ENCODE measurements at regions not wholly inside any gene's neighbourhood (a gene's known extent, or its start where the extent isn't known, plus 50 kb on each side); places are given as distances from the start of the nearest gene placed in this dataset.
"Not testable (repeated sequence)": the region's sequence is repeated elsewhere in the genome, so short reads cannot be mapped to it uniquely, and the experiment has no call there.

DNA sequence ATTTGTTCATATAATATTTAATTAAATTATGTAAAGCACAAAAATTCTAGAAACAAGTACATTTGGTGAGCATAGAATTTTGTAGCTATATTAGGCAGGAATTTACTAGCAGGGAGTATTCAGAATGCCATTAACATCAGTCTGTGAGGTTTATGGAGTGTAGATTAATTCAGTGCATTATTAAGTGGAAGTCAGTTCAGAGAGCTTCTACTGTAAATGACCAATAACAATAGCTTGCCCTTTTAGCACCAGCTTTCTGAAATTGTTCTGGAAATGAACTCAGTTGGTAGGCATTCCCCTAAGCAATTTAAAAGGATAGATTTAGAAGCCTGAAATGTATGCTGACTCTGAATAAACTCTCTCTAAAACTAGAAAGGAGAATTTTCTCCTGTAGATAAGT, 208.2 kb upstream of the CNTNAP5 start:
- H3K4me3 ChIP-seq (ENCODE audit: low read length) = no peak overlapping the region

DNA sequence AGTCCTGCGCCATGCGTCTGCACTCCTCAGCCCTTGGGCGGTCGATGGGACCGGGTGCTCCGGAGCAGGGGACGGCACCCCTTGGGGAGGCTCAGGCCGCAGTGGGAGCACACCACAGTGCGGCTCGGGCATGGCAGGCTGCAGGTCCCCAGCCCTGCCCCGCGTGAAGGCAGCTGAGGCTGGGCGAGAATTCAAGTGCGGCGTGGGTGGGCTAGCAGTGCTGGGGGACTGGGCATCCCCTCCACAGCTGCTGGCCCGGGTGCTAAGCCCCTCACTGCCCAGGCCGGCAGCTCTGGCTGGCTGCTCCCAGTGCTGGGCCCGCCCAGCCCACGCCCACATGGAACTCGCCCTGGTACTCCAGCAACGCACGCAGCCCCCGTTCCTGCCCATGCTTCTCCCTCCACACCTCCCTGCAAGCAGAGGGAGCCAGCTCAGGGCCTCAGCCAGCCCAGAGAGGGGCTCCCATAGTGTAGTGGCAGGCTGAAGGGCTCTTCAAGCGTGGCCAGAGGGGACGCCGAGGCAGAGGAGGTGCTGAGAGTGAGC, 198.3 kb upstream of the CNTNAP5 start:
- no peak overlapping the region for H2AFZ ChIP-seq (ENCODE audit: low read length)
- no peaks in the 10 kb centered on the region for H3K9me3 ChIP-seq (ENCODE audit: low read length)
- H3K4me1 ChIP-seq (ENCODE audit: low read length) = no peaks in the 10 kb centered on the region

More for the DNA sequence above, 208.2 kb upstream of the CNTNAP5 start:
- no peak overlapping the region for H3K4me2 ChIP-seq (ENCODE audit: low read depth, low read length, poor library complexity, severe bottlenecking)
- H3K36me3 ChIP-seq (ENCODE audit: insufficient read depth, low read length) = no peaks in the 10 kb centered on the region
- H3K9ac ChIP-seq (ENCODE audit: low read length) = no peak overlapping the region
- no peak overlapping the region for H2AFZ ChIP-seq (ENCODE audit: low read length)
- H3K79me2 ChIP-seq (ENCODE audit: low read length) = no peaks in the 10 kb centered on the region
- no peaks in the 10 kb centered on the region for H3K9me3 ChIP-seq (ENCODE audit: low read length)
- DNase-seq = no peak
- H3K9me2 ChIP-seq (replicated peaks; ENCODE audit: insufficient read depth, low read length) = no peaks in the 10 kb centered on the region
- H3K27ac ChIP-seq (ENCODE audit: low read length) = no peak overlapping the region
- no peaks in the 10 kb centered on the region for H3K4me1 ChIP-seq (ENCODE audit: low read length)
- H4K20me1 ChIP-seq (ENCODE audit: insufficient read depth, low read depth, low read length) = no peaks in the 10 kb centered on the region
- no peaks in the 10 kb centered on the region for H3K27me3 ChIP-seq (ENCODE audit: low read length)

DNA sequence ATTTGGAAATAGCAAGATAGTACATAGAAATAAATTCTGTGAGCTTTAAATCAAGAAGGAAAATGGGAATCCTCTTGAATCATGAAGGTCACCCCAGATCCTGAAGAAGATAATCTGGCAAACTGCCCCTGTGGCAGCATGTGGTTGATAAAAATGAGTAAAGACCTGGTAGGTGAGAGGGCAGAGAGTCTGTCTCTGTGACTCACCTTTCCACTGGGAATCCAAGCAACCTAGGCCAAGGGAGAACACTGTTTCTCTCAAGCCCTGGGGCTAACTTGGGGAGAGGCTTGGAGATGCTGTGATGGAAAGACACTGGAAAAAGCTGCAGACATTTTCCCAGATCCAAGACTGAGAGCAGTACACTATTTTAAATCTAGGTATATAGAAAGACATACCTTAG, 185.8 kb upstream of the CNTNAP5 start:
- H3K9me3 ChIP-seq (ENCODE audit: low read length) = peaks cover 6% of the 10 kb centered on the region; the same call in 1 of the 2 replicates
- H3K27me3 ChIP-seq (ENCODE audit: low read length) = no peaks in the 10 kb centered on the region
- DNase-seq = no peak
- no peak overlapping the region for H3K4me3 ChIP-seq (ENCODE audit: low read length)
- H3K79me2 ChIP-seq (ENCODE audit: low read length) = no peaks in the 10 kb centered on the region
- H3K27ac ChIP-seq (ENCODE audit: low read length) = no peak overlapping the region
- no peak overlapping the region for H3K9ac ChIP-seq (ENCODE audit: low read length)
- H3K36me3 ChIP-seq (ENCODE audit: insufficient read depth, low read length) = no peaks in the 10 kb centered on the region
- no peak overlapping the region for H2AFZ ChIP-seq (ENCODE audit: low read length)
- no peaks in the 10 kb centered on the region for H3K4me1 ChIP-seq (ENCODE audit: low read length)
- no peak overlapping the region for H3K4me2 ChIP-seq (ENCODE audit: low read depth, low read length, poor library complexity, severe bottlenecking)
- no peaks in the 10 kb centered on the region for H4K20me1 ChIP-seq (ENCODE audit: insufficient read depth, low read depth, low read length)
- 0 out of 2 replicates have a peak, but pooled peaks cover 4% of the 10 kb centered on the region for H3K9me2 ChIP-seq (replicated peaks; ENCODE audit: insufficient read depth, low read length)

More for the DNA sequence above, 198.3 kb upstream of the CNTNAP5 start:
- DNase-seq = no peak
- H3K9me2 ChIP-seq (replicated peaks; ENCODE audit: insufficient read depth, low read length) = no peaks in the 10 kb centered on the region
- H3K36me3 ChIP-seq (ENCODE audit: insufficient read depth, low read length) = no peaks in the 10 kb centered on the region
- no peak overlapping the region for H3K4me3 ChIP-seq (ENCODE audit: low read length)
- H3K4me2 ChIP-seq (ENCODE audit: low read depth, low read length, poor library complexity, severe bottlenecking) = no peak overlapping the region
- no peaks in the 10 kb centered on the region for H3K27me3 ChIP-seq (ENCODE audit: low read length)
- H3K27ac ChIP-seq (ENCODE audit: low read length) = no peak overlapping the region
- no peaks in the 10 kb centered on the region for H4K20me1 ChIP-seq (ENCODE audit: insufficient read depth, low read depth, low read length)
- no peak overlapping the region for H3K9ac ChIP-seq (ENCODE audit: low read length)
- H3K79me2 ChIP-seq (ENCODE audit: low read length) = no peaks in the 10 kb centered on the region

DNA sequence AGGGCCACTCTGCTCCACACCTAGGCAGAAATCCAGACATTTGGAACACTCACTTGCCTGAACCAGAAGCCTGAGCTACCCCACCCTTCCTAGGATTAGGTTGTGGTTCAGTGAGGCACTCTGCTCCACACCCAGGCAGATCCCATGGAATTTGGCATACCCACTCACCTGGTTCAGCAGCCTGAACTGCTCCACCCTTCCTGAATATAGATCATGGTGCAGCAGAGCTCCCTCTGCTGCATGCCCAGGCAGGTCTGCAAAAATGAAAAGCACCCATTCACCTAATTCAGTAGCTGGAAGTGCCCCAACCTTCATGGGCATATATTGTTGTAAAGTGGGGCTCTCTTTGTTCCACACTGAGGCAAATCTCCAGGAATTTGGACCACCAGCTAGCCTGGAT, 185.1 kb upstream of the CNTNAP5 start:
- H3K79me2 ChIP-seq (ENCODE audit: low read length) = no peaks in the 10 kb centered on the region
- no peak overlapping the region for H3K4me2 ChIP-seq (ENCODE audit: low read depth, low read length, poor library complexity, severe bottlenecking)
- no peak overlapping the region for H3K9ac ChIP-seq (ENCODE audit: low read length)
- H2AFZ ChIP-seq (ENCODE audit: low read length) = no peak overlapping the region
- H3K9me2 ChIP-seq (replicated peaks; ENCODE audit: insufficient read depth, low read length) = 0 out of 2 replicates have a peak, but pooled peaks cover 4% of the 10 kb centered on the region
- peaks cover 6% of the 10 kb centered on the region; the same call in 1 of the 2 replicates for H3K9me3 ChIP-seq (ENCODE audit: low read length)
- H3K27ac ChIP-seq (ENCODE audit: low read length) = no peak overlapping the region
- H3K36me3 ChIP-seq (ENCODE audit: insufficient read depth, low read length) = no peaks in the 10 kb centered on the region
- no peaks in the 10 kb centered on the region for H3K4me1 ChIP-seq (ENCODE audit: low read length)
- no peaks in the 10 kb centered on the region for H4K20me1 ChIP-seq (ENCODE audit: insufficient read depth, low read depth, low read length)
- no peak overlapping the region for H3K4me3 ChIP-seq (ENCODE audit: low read length)
- no peak for DNase-seq
- no peaks in the 10 kb centered on the region for H3K27me3 ChIP-seq (ENCODE audit: low read length)

DNA sequence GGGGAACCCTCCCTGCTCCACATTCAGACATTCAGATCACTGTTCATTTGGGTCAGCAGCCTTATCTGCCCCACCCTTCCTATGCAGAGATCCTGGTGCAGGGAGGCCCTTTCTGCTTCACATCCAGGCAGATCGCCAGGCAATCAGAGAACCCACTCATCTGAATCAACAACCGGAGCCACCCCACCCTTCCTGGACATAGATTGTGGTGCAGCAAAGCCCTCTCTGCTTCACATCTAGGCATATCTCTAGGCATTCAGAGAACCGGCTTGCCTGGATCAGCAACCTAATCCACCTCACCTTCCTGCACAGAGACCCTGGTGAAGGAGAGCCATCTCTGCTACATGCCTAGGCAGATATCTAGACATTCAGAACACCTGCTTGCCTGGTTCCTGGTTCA, 184.5 kb upstream of the CNTNAP5 start:
- Histone ChIP-seq H3K27me3 (ENCODE audit: low read length) (no peaks in the 10 kb centered on the region), H3K4me3 (ENCODE audit: low read length) (no peak overlapping the region), H4K20me1 (ENCODE audit: insufficient read depth, low read depth, low read length) (no peaks in the 10 kb centered on the region), H3K4me2 (ENCODE audit: low read depth, low read length, poor library complexity, severe bottlenecking) (no peak overlapping the region), H3K9me2 (replicated peaks; ENCODE audit: insufficient read depth, low read length) (0 out of 2 replicates have a peak, but pooled peaks cover 4% of the 10 kb centered on the region), H3K4me1 (ENCODE audit: low read length) (no peaks in the 10 kb centered on the region), H2AFZ (ENCODE audit: low read length) (no peak overlapping the region), H3K27ac (ENCODE audit: low read length) (no peak overlapping the region), H3K9me3 (ENCODE audit: low read length) (peaks cover 6% of the 10 kb centered on the region; the same call in 1 of the 2 replicates), H3K9ac (ENCODE audit: low read length) (no peak overlapping the region), H3K36me3 (ENCODE audit: insufficient read depth, low read length) (no peaks in the 10 kb centered on the region), H3K79me2 (ENCODE audit: low read length) (no peaks in the 10 kb centered on the region)
- DNase-seq = no peak

DNA sequence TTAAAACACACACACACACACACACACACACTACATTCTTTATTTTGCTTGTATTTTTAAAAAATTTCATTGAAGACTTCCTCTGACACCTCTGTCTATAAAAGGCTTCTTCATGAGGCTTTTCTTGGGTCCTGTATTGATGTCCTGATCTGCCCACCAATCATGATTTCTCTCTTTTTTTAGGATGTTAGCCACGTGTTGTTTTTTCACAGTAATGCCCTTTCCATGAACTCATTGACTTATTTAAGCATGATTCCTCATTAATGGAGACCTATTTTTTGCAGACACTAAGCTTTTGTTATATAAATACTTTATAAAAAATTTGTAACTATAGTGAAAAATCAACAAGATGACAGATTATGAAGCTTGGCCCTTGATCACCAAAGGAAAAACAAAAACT, 173.8 kb upstream of the CNTNAP5 start:
- no peaks in the 10 kb centered on the region for H3K79me2 ChIP-seq (ENCODE audit: low read length)
- no peak for DNase-seq
- H3K4me2 ChIP-seq (ENCODE audit: low read depth, low read length, poor library complexity, severe bottlenecking) = no peak overlapping the region
- H3K9me2 ChIP-seq (replicated peaks; ENCODE audit: insufficient read depth, low read length) = no peaks in the 10 kb centered on the region
- H3K4me1 ChIP-seq (ENCODE audit: low read length) = no peaks in the 10 kb centered on the region
- H3K36me3 ChIP-seq (ENCODE audit: insufficient read depth, low read length) = no peaks in the 10 kb centered on the region
- H4K20me1 ChIP-seq (ENCODE audit: insufficient read depth, low read depth, low read length) = no peaks in the 10 kb centered on the region
- no peaks in the 10 kb centered on the region for H3K9me3 ChIP-seq (ENCODE audit: low read length)
- H3K27me3 ChIP-seq (ENCODE audit: low read length) = no peaks in the 10 kb centered on the region
- H3K27ac ChIP-seq (ENCODE audit: low read length) = no peak overlapping the region
- no peak overlapping the region for H2AFZ ChIP-seq (ENCODE audit: low read length)
- no peak overlapping the region for H3K9ac ChIP-seq (ENCODE audit: low read length)
- H3K4me3 ChIP-seq (ENCODE audit: low read length) = no peak overlapping the region

DNA sequence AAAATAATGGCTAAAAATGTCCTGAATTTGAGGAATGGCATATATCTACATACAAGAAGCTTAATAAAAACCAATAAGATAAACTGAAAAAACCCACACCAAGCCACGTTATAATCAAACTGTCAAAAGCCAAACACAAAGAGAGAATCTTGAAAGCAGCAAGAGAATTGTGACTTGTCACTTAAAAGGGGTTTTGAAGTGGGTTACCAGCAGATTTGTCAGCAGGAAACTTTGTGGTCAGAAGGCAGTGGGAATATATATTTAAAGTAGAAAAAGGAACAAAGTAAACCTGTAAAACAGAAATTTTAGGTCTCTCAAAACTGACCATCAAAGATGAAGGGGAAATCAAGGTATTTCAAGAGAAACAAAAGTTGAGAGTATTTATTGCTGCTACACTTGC, 171.9 kb upstream of the CNTNAP5 start:
- Histone ChIP-seq H3K9me2 (replicated peaks; ENCODE audit: insufficient read depth, low read length) (no peaks in the 10 kb centered on the region), H3K79me2 (ENCODE audit: low read length) (no peaks in the 10 kb centered on the region), H3K9me3 (ENCODE audit: low read length) (no peaks in the 10 kb centered on the region), H3K27me3 (ENCODE audit: low read length) (no peaks in the 10 kb centered on the region), H3K36me3 (ENCODE audit: insufficient read depth, low read length) (no peaks in the 10 kb centered on the region), H3K4me2 (ENCODE audit: low read depth, low read length, poor library complexity, severe bottlenecking) (no peak overlapping the region), H3K27ac (ENCODE audit: low read length) (no peak overlapping the region), H3K9ac (ENCODE audit: low read length) (no peak overlapping the region), H2AFZ (ENCODE audit: low read length) (no peak overlapping the region), H4K20me1 (ENCODE audit: insufficient read depth, low read depth, low read length) (no peaks in the 10 kb centered on the region), H3K4me1 (ENCODE audit: low read length) (no peaks in the 10 kb centered on the region), H3K4me3 (ENCODE audit: low read length) (no peak overlapping the region)
- no peak for DNase-seq

DNA sequence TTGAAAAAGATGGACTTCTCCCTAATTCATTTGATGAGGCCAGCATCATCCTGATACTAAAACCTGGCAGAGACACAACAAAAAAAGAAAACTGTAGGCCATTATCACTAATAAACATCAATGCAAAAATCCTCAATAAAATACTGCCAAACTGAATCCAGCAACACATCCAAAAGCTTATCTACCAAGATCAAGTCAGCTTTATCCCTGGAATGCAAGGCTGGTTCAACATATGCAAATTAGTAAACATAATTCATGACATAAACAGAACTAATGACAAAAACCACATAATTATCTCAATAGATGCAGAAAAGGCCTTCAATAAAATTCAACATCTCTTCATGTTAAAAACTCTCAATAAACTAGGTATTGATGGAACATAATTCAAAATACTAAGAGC, 166.1 kb upstream of the CNTNAP5 start:
- not testable (repeated sequence) for H3K9me2 ChIP-seq (replicated peaks; ENCODE audit: insufficient read depth, low read length); H3K27me3 ChIP-seq (ENCODE audit: low read length); H3K4me1 ChIP-seq (ENCODE audit: low read length); H3K4me3 ChIP-seq (ENCODE audit: low read length); H2AFZ ChIP-seq (ENCODE audit: low read length); H3K79me2 ChIP-seq (ENCODE audit: low read length); DNase-seq; H3K9me3 ChIP-seq (ENCODE audit: low read length); H3K4me2 ChIP-seq (ENCODE audit: low read depth, low read length, poor library complexity, severe bottlenecking); H3K27ac ChIP-seq (ENCODE audit: low read length); H4K20me1 ChIP-seq (ENCODE audit: insufficient read depth, low read depth, low read length); H3K9ac ChIP-seq (ENCODE audit: low read length); H3K36me3 ChIP-seq (ENCODE audit: insufficient read depth, low read length)

DNA sequence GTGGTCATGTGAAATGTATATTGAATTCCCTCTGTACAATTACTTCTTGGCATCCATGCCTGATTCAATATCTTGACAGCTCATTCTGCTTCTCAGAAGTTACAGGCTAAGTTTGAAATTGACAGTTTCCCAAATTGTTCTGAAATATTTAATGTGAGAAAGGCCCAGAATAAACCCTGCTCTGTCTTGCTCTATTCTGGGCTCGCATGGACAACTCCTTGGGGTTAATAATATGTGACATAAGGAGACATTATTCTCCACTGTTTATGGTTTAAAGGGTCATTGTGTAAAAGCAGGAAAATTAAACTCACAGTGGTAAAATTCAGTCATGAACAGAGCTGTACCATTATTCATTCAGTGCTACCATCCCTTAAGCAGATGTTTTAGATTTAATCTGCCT, 160.7 kb upstream of the CNTNAP5 start:
- Histone ChIP-seq H3K27ac (ENCODE audit: low read length) (no peak overlapping the region), H3K27me3 (ENCODE audit: low read length) (no peaks in the 10 kb centered on the region), H3K9me2 (replicated peaks; ENCODE audit: insufficient read depth, low read length) (no peaks in the 10 kb centered on the region), H3K4me3 (ENCODE audit: low read length) (no peak overlapping the region), H3K9me3 (ENCODE audit: low read length) (no peaks in the 10 kb centered on the region), H3K4me2 (ENCODE audit: low read depth, low read length, poor library complexity, severe bottlenecking) (no peak overlapping the region), H3K79me2 (ENCODE audit: low read length) (no peaks in the 10 kb centered on the region), H2AFZ (ENCODE audit: low read length) (no peak overlapping the region), H4K20me1 (ENCODE audit: insufficient read depth, low read depth, low read length) (no peaks in the 10 kb centered on the region), H3K36me3 (ENCODE audit: insufficient read depth, low read length) (no peaks in the 10 kb centered on the region), H3K9ac (ENCODE audit: low read length) (no peak overlapping the region), H3K4me1 (ENCODE audit: low read length) (no peaks in the 10 kb centered on the region)
- no peak for DNase-seq
